ENCODE measurements at regions not wholly inside any gene's neighbourhood (a gene's known extent, or its start where the extent isn't known, plus 50 kb on each side); places are given as distances from the start of the nearest gene placed in this dataset.

DNA sequence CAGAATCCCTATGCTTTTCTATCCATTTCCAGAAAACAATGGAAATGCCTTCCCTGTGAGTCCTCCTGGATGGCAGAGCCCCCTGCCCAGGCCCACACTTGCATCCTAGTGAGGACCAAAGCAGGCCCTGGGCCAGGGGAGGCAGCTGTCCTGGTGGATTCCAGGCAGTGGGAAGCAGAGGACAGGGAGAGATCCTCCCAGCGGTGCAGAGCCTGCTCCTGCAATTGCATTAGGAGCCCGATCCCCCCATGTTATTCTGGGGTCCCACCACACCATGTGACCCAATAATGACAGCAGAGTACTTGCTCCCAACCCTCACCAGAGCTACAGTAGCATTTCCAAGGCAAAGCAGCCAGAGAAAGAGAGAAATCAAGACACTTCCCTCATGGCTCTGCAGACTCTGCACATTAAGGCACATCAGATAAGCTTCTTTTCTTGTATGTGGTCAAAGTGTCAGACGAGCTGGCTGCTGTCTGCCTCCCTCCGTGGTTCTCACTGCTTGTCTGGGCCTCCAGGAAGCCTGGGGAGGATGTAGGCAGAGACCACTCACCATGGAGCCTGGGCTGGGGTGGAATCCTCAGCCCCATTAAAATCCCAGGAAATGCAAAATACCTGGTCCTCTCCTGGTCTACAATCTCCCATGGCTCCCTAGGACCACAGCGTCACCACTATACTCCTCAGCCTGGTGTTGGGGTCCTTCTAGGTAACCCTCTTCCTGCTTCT, 54.9 kb upstream of the RUNX3 start:
- peak; percentile 33 for FAIRE-seq
- DNase-seq (ENCODE audit: insufficient read length), result no peak
- TF ChIP-seq POLR2A (IDR thresholded peaks at IDR 0.05; ENCODE audit: low read depth, low read length), result no peak
- no peak for TF ChIP-seq TAF1 (IDR thresholded peaks at IDR 0.05; ENCODE audit: borderline replicate concordance, low read depth, low read length)
- TF ChIP-seq POLR2AphosphoS5 (IDR thresholded peaks at IDR 0.05; ENCODE audit: low read depth, low read length), result no peak

DNA sequence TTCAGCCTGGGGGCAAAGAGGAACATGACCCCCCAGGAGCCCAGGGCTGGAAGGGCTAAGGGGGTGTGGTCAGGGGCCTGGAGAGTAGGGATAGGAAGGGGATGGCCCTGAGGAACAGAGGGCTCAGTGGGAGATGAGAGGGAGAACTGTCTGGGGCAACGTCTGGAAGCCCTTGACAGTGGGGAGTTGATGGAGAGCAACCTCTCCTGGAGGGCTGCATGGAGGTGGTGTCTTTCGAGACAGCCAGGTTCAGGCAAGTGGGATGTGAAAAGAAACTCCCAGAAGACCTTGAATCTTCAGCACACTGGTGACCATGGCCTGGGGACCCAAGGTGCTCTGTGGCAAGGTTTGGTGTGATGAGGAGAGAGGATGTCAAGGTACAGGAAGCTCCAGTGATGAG, 54.2 kb upstream of the RUNX3 start:
- FAIRE-seq (no peak), DNase-seq (ENCODE audit: insufficient read length) (no peak)
- TF ChIP-seq POLR2AphosphoS5 (IDR thresholded peaks at IDR 0.05; ENCODE audit: low read depth, low read length), result no peak
- TF ChIP-seq POLR2A (IDR thresholded peaks at IDR 0.05; ENCODE audit: low read depth, low read length), result no peak
- TF ChIP-seq TAF1 (IDR thresholded peaks at IDR 0.05; ENCODE audit: borderline replicate concordance, low read depth, low read length), result no peak

- FAIRE-seq (no peak), DNase-seq (ENCODE audit: insufficient read length) (no peak)
- TF ChIP-seq POLR2A (IDR thresholded peaks at IDR 0.05; ENCODE audit: low read depth, low read length) (no peak), POLR2AphosphoS5 (IDR thresholded peaks at IDR 0.05; ENCODE audit: low read depth, low read length) (no peak), TAF1 (IDR thresholded peaks at IDR 0.05; ENCODE audit: borderline replicate concordance, low read depth, low read length) (no peak)
Measured at GRCh38 chr1:24983006-24983680, 53.1 kb upstream of the RUNX3 start.

DNA sequence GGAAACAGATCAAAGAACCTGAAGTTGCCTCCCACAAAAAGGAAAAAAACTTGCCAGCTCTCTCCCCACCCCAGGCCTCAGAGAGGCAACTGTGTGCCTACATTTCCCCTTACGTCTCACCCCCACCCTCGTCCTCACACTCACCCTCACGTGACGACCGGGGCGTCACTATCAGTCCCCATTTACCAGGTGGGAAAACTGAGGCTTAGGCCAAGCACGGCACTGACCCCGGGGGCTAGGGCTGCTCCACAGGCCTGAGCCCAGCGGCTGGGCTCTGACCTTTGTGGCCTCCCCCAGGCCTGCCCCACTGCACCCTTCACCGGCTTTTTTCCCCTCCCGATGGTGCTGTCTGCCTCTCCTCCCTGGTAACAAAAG, 51.5 kb upstream of the RUNX3 start:
- DNase-seq (ENCODE audit: insufficient read length) (no peak), FAIRE-seq (no peak)
- TF ChIP-seq POLR2A (IDR thresholded peaks at IDR 0.05; ENCODE audit: low read depth, low read length), result no peak
- TF ChIP-seq POLR2AphosphoS5 (IDR thresholded peaks at IDR 0.05; ENCODE audit: low read depth, low read length), result no peak
- TF ChIP-seq TAF1 (IDR thresholded peaks at IDR 0.05; ENCODE audit: borderline replicate concordance, low read depth, low read length), result no peak

DNA sequence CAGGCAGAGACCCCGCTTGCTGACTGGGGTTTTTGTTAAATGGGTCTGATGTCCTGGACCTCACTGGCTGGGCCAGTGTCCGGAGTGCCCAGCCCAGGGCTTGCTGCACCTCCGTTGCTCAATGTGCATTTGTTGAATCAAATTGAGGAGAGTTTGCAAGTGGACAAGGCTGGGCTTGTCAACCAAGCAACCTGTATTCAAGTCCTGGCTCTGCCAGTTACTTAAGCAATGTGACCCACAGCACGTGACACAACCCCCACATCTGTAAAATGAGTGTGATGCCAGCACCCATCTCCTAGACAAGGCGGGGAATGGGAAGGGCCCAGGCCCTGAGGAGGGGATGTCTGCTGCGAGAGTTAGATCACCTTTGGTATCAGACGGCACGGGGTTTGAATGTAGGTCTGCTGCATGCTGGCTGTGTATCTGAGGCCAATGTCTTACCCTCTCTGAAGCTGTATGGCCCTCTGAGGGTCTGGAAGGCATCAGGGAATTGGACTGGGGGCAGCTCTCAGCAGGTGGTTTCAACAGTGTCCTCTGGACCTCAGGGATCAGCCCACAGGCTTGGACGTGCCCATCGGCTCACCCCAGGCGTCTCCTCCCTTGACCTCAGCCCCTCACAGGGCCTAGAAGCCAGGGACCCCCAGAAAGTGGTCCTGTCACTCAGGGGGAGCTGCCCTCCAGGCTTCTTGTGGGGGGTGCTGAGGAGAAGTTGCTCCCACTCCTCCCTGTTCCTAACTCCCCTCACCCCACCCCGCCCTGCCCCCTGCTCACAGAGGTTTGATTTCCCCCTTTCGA, 51.0 kb upstream of the RUNX3 start:
- DNase-seq (ENCODE audit: insufficient read length) (no peak), FAIRE-seq (no peak)
- TF ChIP-seq POLR2A (IDR thresholded peaks at IDR 0.05; ENCODE audit: low read depth, low read length), result no peak
- TF ChIP-seq TAF1 (IDR thresholded peaks at IDR 0.05; ENCODE audit: borderline replicate concordance, low read depth, low read length), result no peak
- no peak for TF ChIP-seq POLR2AphosphoS5 (IDR thresholded peaks at IDR 0.05; ENCODE audit: low read depth, low read length)

All from GM12892 (cell line).